ENCODE measurements at regions not wholly inside any gene's neighbourhood (a gene's known extent, or its start where the extent isn't known, plus 50 kb on each side); places are given as distances from the start of the nearest gene placed in this dataset.

DNA sequence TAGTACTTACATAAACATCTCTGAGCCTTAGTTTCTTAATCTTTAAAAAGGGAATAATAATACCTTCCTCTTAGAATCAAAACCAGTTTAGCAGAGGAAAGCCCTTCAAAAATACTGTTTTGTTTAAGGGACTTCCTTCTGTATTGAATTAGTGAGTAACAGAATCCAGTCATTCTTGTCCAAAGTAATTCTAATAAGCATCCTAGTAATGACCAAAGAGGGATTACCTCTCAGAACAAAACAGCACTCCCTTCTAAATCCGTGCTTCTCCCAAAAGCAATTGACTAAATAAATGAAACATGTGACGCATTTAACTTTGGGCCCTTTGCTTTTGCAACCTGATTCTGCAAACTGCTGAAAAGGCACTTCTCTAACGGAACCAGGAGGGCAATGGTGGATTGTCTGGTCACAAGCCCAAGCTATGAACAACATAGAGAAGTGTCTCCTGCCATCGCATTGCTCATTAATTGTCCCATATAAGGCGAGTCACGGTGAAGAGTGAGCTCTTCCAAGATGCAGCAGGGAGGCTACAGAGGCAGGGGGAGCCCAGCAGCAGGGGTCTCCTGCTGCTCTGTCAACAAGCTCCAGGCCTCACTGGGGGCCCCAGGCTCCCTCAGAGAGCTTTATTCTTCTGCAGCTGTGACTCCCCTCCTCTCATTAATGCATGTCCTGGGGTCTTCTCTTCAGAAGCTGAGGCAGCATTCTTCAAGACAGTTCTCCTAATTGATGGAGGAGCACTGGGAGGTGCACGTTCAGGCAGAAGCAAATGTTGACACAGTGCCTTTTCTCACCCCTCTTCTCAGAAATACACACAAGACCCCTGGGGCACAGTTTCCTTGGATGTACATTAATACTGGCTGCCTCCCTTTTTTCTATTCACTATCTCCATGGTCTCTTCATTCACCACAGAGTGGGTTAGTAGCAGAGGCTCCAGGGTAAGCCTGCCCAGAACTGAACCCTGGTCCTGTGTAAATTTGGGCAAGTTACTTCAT, 419.6 kb upstream of the RASGEF1B start:
- DNase-seq (ENCODE audit: low read depth in 1 of 2, low spot score in 1 of 2) = no peak

DNA sequence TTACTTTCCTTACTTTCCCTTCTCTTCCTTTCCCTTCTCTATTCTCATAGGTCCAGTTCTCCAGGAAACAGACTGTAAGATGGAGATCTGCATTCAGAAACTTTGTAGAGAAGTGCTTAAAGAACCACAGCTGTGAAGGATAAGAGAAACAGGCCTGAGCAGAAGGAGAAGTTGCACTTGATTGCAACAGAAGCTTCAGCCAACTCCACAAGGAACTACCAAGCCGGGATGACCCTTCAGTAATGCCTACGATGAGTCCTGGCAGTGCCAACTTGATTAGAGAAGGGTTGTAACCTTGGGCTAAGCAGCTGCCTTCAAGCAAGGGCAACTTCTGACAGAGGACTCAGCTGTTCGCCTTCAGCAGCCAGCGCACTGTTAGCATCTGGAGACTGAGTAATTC, 413.3 kb upstream of the RASGEF1B start:
- DNase-seq (ENCODE audit: low read depth in 1 of 2, low spot score in 1 of 2) = no peak

GRCh38 chr4:81883530-81884450, 412.1 kb upstream of the RASGEF1B start:
- no peak for DNase-seq (ENCODE audit: low read depth in 1 of 2, low spot score in 1 of 2)

GRCh38 chr4:81883004-81883403, 411.3 kb upstream of the RASGEF1B start:
- no peak for DNase-seq (ENCODE audit: low read depth in 1 of 2, low spot score in 1 of 2)

GRCh38 chr4:81881855-81882621, 410.3 kb upstream of the RASGEF1B start:
- no peak for DNase-seq (ENCODE audit: low read depth in 1 of 2, low spot score in 1 of 2)

- DNase-seq (ENCODE audit: low read depth in 1 of 2, low spot score in 1 of 2) = no peak
Measured at GRCh38 chr4:81876106-81876505, 404.4 kb upstream of the RASGEF1B start.

DNA sequence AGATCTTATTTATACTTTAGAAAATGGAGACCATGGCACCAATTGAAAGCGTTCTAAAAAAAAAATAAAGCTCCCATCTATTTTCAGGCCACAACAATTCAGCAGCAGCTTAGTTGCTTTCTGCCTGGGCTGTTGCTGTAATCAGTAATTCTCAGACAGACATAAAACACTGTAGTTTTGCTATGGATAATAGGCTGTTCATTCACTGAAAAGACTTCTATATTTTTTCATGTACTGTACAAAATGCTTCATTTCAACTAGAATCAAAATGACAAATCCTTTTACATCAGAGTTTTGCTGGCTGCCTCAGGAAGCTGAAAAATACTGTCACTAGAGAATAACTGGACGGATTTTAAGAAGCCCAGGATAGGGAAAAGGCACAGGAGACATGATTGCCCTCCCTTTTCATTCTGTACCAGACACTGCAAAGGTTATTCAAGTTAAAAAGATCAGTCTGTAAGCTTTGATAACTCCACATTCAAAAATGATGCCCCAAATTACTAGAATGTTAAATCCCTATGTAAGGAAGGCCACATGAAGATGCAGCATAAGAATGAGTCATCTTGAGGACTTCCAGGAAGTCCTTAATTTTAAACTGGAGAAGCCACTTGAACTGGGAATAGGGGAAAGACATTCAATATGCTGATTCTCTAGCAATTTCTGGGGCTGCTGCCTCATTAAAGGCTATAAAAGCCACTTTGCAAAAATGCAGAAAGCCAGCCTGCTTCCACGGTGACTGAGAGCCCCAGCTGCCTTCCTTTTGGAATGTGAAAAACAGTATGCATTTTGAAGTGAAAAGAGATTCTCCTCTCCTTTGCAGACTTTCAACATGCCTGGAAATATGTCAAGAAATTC, 403.2 kb upstream of the RASGEF1B start:
- DNase-seq (ENCODE audit: low read depth in 1 of 2, low spot score in 1 of 2) = no peak

DNA sequence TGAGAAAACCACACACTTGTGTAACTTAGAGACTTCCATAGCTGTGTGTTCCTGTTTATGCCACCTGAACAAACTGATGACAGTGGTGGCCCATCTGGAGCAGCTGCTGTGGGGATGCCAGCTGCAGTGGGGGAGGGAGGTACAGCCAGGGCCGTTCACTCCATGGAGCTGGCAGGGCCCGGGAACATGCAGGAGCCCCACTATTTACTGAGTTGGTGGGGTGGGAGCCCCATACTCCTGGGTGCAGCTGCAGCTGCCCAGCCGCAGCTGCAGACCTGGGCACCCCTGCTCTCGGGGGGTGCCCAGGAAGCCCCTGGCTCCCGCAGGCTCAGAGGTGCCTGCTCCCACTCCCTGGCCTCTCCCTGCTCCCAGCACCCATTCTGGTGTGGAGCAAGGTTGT, 398.6 kb upstream of the RASGEF1B start:
- DNase-seq (ENCODE audit: low read depth in 1 of 2, low spot score in 1 of 2) = no peak

GRCh38 chr4:81860111-81860510, 388.4 kb upstream of the RASGEF1B start:
- no peak for DNase-seq (ENCODE audit: low read depth in 1 of 2, low spot score in 1 of 2)

- no peak for DNase-seq (ENCODE audit: low read depth in 1 of 2, low spot score in 1 of 2)
Measured at GRCh38 chr4:81854406-81854805, 382.7 kb upstream of the RASGEF1B start.

- DNase-seq (ENCODE audit: low read depth in 1 of 2, low spot score in 1 of 2) = no peak
Measured at GRCh38 chr4:81852031-81852715, 380.5 kb upstream of the RASGEF1B start.

GRCh38 chr4:81850701-81851100, 379.0 kb upstream of the RASGEF1B start:
- DNase-seq (ENCODE audit: low read depth in 1 of 2, low spot score in 1 of 2) = no peak

- DNase-seq (ENCODE audit: low read depth in 1 of 2, low spot score in 1 of 2) = no peak
Measured at GRCh38 chr4:81845761-81846160, 374.1 kb upstream of the RASGEF1B start.

DNA sequence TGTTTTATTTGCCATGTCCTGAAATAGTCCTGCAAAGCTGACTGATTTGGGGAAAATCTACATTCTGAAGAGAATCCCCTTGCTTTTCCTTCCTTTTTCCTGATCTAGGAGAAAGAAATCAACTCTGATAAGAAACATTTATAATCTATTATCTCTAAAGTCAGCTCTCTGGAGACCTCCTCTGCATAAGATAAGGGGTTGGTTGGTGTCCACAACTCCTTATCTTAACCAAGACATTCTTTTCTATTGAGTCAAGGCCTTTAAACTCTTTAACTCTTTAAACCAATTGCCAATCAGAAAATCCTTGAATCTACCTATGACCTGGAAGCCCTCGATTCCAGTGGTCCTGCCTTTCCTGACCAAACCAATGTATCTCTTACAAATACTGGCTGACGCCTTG, 373.6 kb upstream of the RASGEF1B start:
- DNase-seq (ENCODE audit: low read depth in 1 of 2, low spot score in 1 of 2) = no peak

- DNase-seq (ENCODE audit: low read depth in 1 of 2, low spot score in 1 of 2) = peak; percentile 23 to 43
Measured at GRCh38 chr4:81844717-81845116, 373.0 kb upstream of the RASGEF1B start.

- DNase-seq (ENCODE audit: low read depth in 1 of 2, low spot score in 1 of 2) = no peak
Measured at GRCh38 chr4:81839347-81840042, 367.8 kb upstream of the RASGEF1B start.

DNA sequence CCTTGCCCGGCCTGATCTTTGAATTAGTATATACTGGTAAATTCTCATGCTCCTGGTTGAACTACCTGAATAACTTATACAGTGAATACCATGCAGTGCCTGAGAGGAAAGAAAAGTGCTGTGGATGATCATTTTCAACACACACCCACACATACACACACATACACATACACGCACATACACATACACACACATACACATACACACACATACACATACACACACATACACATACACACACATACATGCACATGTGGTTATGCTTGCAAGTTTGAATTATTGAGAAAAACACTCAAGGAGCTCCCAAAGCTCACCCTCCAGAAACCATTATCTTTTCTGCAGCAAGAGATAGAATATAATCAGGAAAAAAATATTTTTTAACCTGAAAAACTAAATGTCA, 366.9 kb upstream of the RASGEF1B start:
- DNase-seq (ENCODE audit: low read depth in 1 of 2, low spot score in 1 of 2) = no peak

DNA sequence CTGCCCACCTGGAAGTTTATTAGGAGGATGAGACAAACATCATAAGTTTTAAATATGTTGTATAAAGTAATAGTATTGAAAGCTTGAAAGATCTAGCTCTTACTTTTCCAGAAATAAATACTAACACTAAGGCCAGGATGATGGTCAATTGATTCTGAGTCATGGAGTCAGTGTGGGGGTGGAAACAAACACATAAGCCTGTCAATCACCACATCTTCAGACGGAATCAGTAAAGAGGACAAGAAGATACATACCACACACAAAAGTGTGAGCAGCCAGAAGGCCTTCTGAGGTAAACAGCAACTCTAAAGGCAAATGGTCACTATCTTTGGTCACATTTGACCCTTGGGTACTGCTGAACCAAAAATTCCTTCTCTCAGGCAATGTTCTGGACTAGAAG, 365.0 kb upstream of the RASGEF1B start:
- no peak for DNase-seq (ENCODE audit: low read depth in 1 of 2, low spot score in 1 of 2)

- DNase-seq (ENCODE audit: low read depth in 1 of 2, low spot score in 1 of 2) = no peak
Measured at GRCh38 chr4:81833576-81833975, 361.9 kb upstream of the RASGEF1B start.
